OCI-LY7 (cell line): ENCODE measurements at regions not wholly inside any gene's neighbourhood (a gene's known extent, or its start where the extent isn't known, plus 50 kb on each side); places are given as distances from the start of the nearest gene placed in this dataset.

ENCODE experiments used
- EZH2phosphoT487 ChIP-seq: fragments of 200-600 bp; sonication (generic); IDR thresholded peaks from 2 replicates; pipeline ENCODE4 v1.6.1; 2018; ENCODE audit warnings: low read depth, borderline replicate concordance, mild to moderate bottlenecking, mixed run types, antibody characterized with exemption, low read length, moderate library complexity, mixed read lengths
- TF ChIP-seq, protein P1 (sequence below): fragments of 200-600 bp; sonication (generic); conservative IDR thresholded peaks from 2 replicates; pipeline ENCODE4 v1.5.1; 2014; ENCODE audit warnings: mild to moderate bottlenecking, antibody characterized with exemption, low read length, moderate library complexity, mixed read lengths

DNA sequence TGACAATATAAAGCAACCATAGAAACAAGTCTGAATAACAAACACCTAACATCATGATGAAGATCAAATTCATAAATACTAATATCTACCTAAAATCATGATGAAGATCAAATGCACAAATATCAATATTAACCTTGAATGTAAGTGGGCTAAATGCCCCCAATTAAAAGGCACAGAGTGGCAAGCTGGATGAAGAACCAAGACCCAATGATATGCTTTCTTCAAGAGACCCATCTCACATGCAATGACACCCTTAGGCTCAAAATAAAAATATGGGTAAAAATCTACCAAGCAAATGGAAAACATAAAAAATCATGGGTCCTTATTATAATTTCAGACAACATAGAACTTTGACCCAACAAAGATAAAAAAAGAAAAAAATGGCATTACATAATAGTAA, 578.5 kb upstream of the PTCHD4 start:
- TF ChIP-seq, protein P1, sequence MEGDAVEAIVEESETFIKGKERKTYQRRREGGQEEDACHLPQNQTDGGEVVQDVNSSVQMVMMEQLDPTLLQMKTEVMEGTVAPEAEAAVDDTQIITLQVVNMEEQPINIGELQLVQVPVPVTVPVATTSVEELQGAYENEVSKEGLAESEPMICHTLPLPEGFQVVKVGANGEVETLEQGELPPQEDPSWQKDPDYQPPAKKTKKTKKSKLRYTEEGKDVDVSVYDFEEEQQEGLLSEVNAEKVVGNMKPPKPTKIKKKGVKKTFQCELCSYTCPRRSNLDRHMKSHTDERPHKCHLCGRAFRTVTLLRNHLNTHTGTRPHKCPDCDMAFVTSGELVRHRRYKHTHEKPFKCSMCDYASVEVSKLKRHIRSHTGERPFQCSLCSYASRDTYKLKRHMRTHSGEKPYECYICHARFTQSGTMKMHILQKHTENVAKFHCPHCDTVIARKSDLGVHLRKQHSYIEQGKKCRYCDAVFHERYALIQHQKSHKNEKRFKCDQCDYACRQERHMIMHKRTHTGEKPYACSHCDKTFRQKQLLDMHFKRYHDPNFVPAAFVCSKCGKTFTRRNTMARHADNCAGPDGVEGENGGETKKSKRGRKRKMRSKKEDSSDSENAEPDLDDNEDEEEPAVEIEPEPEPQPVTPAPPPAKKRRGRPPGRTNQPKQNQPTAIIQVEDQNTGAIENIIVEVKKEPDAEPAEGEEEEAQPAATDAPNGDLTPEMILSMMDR = no peak
- no peak for TF ChIP-seq EZH2phosphoT487
